ENCODE measurements at regions not wholly inside any gene's neighbourhood (a gene's known extent, or its start where the extent isn't known, plus 50 kb on each side); places are given as distances from the start of the nearest gene placed in this dataset.
A peak's percentile ranks its signal among the peaks of the same experiment; 100 is the strongest.
"Not testable (repeated sequence)": the region's sequence is repeated elsewhere in the genome, so short reads cannot be mapped to it uniquely, and the experiment has no call there.

GRCh38 chr11:106152013-106152412 is 74.6 kb downstream of the AASDHPPT start:
- DNase-seq: peak; percentile 69

DNA sequence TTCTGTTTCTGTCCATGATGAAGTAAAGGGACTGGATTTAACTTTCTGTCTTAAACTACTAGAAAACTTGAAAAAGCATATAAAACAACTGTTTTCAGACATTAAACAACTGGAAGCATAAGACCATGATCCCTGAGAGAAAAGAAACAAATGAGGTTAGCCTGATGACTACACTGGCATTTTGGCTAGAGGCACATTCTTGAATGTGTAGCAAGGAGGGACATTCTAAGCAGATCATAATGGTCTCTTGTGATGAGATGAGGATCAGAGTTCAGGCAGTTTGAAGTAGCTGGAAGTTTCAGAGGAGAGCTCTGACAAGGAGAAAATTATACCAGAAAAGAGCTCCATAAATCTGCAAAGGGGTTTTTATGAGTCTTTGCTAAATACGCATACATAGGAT is 75.4 kb downstream of the AASDHPPT start:
- no peak for DNase-seq

DNA sequence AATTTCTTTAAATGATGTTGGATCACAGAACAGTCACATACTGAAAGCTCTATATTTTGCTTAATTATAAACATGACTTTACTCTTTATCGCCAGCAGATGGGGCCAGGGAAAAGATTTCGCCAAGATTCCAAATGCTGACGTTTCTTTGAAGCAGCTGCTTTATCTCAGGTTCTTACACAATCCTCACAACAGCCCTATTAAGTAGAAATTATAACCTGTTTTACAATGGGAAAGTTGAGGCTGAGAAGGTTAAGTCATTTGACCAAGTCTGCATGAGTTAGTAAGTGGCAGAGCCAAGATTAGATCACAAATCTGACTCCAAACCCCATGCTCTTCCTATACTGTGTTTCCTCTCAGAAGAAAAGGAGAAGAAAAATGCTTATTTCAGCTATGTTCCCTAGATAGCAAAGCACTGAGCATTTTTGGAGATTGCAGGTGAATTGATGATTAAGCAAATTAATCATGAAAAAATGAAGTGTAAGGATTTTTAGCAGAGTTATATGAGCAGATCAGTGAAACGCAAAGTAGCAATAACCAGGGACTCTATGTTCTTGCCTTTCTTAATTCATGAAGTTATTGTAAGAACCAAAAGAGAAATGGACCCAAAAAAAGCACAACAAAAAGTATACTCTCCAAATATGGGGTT is 79.0 kb downstream of the AASDHPPT start:
- no peak for DNase-seq

GRCh38 chr11:106158406-106158805 is 80.9 kb downstream of the AASDHPPT start:
- no peak for DNase-seq

DNA sequence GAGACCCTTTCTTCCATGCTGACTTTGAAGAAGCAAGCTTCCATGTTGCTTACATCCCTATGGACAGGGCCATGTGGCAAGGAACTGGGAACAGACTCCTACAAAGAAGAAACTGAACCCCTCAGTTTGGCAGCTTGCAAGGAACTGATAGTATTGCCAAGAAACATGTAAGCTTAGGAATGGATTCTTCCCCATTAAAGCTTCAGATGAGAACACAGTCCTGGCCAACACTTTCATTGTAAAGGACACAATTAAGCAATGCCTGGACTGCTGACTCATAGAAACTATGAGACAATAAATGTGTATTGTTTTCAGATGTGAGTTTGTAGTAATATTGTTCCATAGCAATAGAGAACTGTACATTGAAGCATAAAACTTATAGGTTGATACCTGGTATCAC is 82.4 kb downstream of the AASDHPPT start:
- no peak for DNase-seq

GRCh38 chr11:106160494-106160893 is 83.0 kb downstream of the AASDHPPT start:
- DNase-seq: no peak

DNA sequence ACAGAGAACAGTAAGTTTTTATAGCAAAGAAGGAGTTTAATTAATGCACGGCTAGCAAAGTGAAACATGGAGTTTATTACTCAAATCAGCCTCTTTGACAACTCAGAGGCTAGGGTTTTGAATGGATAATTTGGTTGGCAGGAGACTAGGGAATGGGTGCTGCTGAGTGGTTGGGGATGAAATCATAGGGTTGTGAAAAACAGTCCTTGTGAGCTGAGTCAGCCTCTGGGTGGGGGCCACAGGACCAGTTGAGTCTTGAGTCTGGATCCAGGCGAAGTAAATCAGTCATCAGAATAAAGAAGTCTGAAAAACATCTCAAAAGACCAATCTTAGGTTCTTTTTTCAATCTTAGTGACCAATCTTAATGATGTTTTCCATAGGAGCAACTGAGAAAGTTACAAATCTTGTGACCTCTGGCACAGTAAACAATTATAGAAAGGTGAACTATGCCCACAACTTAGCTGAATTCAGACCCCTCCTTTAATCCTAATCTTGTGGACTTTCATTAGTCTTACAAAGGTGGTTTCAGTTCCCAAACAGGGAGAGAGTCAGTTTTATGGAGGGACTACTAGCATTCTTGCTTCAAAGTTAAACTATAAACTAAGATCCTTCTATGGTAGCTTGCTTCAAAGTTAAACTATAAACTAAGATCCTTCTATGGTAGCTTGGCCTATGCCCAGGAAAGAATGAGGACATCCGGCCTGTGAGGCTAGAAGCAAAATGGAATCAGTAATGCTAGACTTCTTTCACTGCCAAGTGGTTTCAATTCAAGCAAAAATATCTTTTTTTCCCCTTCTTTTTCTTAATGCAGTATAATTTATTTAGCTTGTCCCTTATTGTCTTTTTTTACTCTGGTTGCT is 84.5 kb downstream of the AASDHPPT start:
- DNase-seq: no peak

GRCh38 chr11:106167085-106167484 is 89.6 kb downstream of the AASDHPPT start:
- no peak for DNase-seq

- no peak for DNase-seq
Observed at GRCh38 chr11:106172386-106172991, 95.0 kb downstream of the AASDHPPT start.

- DNase-seq: no peak
Observed at GRCh38 chr11:106173291-106173690, 95.8 kb downstream of the AASDHPPT start.

GRCh38 chr11:106174003-106174402 is 96.5 kb downstream of the AASDHPPT start:
- DNase-seq: not testable (repeated sequence)

GRCh38 chr11:106176817-106177216 is 99.4 kb downstream of the AASDHPPT start:
- no peak for DNase-seq

GRCh38 chr11:106177311-106177710 is 99.8 kb downstream of the AASDHPPT start:
- DNase-seq: no peak

DNA sequence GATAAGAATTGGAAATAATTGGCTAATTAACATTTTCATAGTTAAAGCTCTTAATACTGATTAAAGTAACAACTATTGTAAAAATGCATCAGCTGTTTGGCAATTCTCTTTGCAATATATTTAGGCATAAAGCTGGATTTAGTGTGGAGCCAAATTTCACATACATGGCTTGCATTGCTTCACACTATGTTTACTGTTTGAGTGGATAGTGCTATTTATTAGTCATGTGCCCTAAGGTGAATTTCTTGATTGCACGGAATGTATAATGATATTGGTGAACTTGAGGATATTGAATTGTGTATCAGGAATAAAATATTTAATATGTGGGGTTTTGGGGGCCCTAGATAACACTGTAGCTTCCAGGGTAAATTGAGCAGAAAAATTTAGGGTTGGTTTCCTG is 100.9 kb downstream of the AASDHPPT start:
- no peak for DNase-seq

- DNase-seq: no peak
Observed at GRCh38 chr11:106179048-106179447, 101.6 kb downstream of the AASDHPPT start.

DNA sequence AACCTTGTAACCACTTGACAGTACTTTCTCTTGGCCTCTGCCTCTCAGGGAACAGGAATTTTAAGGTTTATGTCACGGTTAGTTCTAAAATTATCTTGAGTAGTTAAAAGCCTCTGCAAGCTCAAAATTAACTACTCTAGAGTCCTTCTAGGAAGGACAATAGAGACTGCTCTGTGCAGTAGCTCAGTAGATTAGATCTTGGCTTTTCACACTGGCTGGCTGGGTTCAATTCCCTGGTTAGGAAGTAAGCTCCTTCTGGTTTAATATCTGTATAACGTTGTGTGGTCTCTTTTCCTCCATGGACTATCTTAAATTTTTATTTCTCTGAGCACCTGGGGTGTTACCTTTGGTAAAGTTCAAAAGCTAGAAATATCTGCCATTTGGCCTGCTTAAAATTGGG is 109.2 kb downstream of the AASDHPPT start:
- no peak for DNase-seq

DNA sequence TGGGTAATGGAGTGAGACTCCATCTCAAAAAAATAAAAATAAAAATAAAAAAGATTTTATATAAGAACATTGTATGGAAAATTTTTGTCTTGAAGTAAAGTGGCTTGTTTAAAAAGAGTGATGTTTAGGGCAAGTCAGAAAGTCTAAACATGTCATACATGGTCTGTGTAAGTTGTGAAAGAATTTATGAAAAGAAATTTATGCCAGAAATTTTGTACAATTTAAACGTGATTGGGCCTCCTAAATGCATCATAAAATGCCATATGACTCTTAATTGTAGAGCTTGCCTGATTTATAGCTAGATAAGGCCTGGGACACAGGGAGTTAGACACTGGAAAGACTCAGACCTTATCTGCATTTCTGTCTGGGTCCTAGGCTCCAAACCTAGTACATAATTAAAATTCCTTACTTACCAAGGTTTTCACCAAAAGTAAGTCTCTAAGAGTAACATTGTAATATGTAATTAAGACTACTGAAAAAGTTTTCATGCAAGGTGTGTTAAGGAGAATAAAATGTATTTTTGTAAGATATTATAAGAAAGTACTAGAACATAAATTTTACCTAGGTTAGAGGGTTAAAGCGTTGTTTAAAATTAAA is 110.5 kb downstream of the AASDHPPT start:
- DNase-seq: no peak

- no peak for DNase-seq
Observed at GRCh38 chr11:106193956-106194355, 116.5 kb downstream of the AASDHPPT start.

- DNase-seq: no peak
Observed at GRCh38 chr11:106197438-106197837, 120.0 kb downstream of the AASDHPPT start.

DNA sequence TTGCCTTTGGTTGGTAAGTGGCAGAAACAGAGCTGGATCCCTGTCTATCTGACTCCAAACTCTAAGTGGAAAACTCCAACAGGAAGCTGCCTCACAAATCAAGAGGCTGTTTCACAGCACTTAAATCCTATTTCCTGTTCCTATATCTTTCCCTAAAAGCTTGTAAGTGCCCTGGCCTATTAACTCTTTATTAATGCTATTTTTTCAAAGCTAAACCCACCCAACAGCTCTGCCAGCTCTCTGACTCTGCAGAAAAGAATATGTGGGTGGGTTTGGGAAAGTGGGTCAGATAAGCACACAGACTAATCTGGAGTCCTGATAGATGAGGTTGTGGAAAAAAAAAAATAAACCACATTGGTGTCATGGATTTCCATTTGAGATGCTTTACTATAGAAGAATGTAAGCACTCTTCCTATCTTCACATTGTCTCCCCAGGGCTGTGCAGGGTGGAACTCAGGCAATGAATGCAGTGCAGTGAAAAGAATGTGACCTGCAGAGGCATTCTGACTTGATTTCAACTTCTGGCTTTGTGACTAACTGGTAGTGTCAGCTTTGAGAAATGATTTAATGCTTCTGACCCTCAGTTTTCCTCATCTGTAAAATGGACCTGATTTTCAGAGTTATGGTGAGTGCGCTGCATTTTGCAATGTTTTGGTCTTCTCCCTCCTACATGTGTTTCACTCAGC is 125.6 kb downstream of the AASDHPPT start:
- DNase-seq: no peak

GRCh38 chr11:106208760-106209159 is 131.3 kb downstream of the AASDHPPT start:
- DNase-seq: no peak

- no peak for DNase-seq
Observed at GRCh38 chr11:106212081-106212480, 134.6 kb downstream of the AASDHPPT start.

DNA sequence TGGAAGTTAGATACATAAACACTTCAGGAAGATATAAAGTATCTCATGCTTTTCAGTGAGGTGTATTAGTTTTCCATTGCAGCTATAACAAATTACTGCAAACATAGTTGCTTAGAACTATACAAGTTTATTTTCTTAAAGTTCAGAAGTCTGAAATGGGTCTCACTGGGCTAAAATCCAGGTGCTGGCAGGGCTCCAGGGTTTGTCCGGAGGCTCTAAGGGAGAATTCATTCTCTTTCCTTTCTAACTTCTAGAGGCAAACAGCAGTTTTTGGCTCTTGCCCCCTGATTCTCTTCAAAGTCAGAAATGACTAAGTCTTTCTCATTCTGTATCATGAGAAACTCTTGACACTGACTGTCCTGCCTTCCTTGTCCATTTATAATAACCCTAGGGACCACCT is 138.8 kb downstream of the AASDHPPT start:
- no peak for DNase-seq

All from NCI-H526 treated with DMSO at 0.1 percent for 48 hours (cell line).